HUES48 (cell line): ENCODE measurements at regions not wholly inside any gene's neighbourhood (a gene's known extent, or its start where the extent isn't known, plus 50 kb on each side); places are given as distances from the start of the nearest gene placed in this dataset.
"Not testable (repeated sequence)": the region's sequence is repeated elsewhere in the genome, so short reads cannot be mapped to it uniquely, and the experiment has no call there.

ENCODE experiments used
- H3K27ac ChIP-seq: one replicate; pipeline ENCODE4 v1.7.0; 2013; ENCODE audit warnings: low read depth, low read length, inconsistent platforms
- H3K27me3 ChIP-seq: 2 replicates; pipeline ENCODE4 v1.6.1; 2013; ENCODE audit warnings: mild to moderate bottlenecking, low read length; ENCODE audit not compliant: control insufficient read depth, insufficient read depth
- H3K36me3 ChIP-seq: 2 replicates; pipeline ENCODE4 v1.6.1; 2013; ENCODE audit warnings: low read length; ENCODE audit not compliant: control insufficient read depth, insufficient read depth
- H3K4me1 ChIP-seq: 2 replicates; pipeline ENCODE4 v1.6.1; 2013; ENCODE audit warnings: mild to moderate bottlenecking, low read length; ENCODE audit not compliant: control insufficient read depth, insufficient read depth
- H3K4me3 ChIP-seq: 2 replicates; pipeline ENCODE4 v1.5.1; 2013; ENCODE audit warnings: mild to moderate bottlenecking, low read depth, low read length
- H3K9ac ChIP-seq: 2 replicates; pipeline ENCODE4 v1.6.1; 2013; ENCODE audit warnings: mild to moderate bottlenecking, low read depth, low read length, moderate library complexity
- H3K9me3 ChIP-seq: 2 replicates; pipeline ENCODE4 v1.6.1; 2013; ENCODE audit warnings: low read length; ENCODE audit not compliant: control insufficient read depth, insufficient read depth

DNA sequence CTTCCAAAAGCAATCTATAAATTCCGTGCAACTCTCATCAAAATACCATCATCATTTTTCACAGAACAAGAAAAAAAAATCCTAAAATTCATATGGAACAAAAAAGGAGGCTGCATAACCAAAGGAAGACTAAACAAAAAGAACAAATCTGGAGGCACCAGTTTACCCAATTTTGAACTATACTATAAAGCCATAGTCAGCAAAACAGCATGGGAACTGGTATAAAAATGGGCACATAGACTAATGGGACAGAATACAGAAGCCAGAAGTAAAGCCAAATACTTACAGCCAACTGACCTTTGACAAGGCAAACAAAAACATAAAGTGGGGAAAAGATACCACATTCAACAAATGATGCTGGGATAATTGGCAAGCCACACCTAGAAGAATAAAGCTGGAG lies 753.5 kb upstream of the PABPC4L start:
- no peaks in the 10 kb centered on the region for H3K9me3 ChIP-seq
- no peaks in the 10 kb centered on the region for H3K36me3 ChIP-seq
- H3K27ac ChIP-seq: no peak overlapping the region
- no peak overlapping the region for H3K4me3 ChIP-seq
- no peaks in the 10 kb centered on the region for H3K4me1 ChIP-seq
- H3K9ac ChIP-seq: no peak overlapping the region
- H3K27me3 ChIP-seq: no peaks in the 10 kb centered on the region

DNA sequence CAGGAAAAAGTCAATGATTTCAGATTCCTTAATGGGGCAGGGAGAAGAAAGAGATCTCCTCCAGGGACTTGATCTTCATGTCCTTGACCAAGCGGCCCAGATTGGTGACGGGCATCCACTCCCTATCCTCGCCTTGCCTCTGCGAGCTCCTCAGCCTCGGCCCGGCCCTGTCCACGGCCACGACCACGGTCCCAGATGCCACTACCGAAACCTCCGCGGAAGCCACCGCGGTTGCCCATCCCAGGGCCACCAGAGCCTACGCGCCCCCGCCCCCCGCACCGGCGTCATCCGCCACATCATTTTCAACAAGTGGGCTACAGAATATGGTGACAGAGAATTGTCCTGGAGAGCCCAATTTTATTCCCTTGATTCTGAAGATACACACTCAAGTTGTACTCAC lies 751.2 kb upstream of the PABPC4L start:
- Histone ChIP-seq H3K9ac (no peak overlapping the region), H3K27me3 (no peaks in the 10 kb centered on the region), H3K36me3 (no peaks in the 10 kb centered on the region), H3K4me1 (no peaks in the 10 kb centered on the region), H3K9me3 (peaks cover 6% of the 10 kb centered on the region; the same call in 1 of the 2 replicates), H3K27ac (no peak overlapping the region), H3K4me3 (no peak overlapping the region)

DNA sequence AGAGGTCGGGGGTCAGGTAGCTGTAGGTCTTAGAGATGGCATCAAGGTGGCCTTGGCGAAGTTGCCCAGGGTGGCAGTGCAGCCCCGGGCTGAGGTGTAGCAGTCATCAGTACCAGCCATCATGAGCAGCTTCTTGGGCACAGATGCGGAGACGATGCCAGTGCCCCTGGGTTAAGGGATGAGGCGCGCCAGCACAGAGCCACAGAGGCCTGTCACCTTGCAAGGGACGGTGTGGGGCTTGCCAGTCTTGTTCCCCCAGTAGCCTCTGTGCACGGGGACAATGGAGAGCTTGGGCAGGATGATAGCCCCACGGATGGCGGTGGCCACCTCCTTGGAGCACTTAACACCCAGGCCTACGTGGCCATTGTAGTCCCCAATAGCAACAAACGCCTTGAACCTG lies 750.7 kb upstream of the PABPC4L start:
- Histone ChIP-seq H3K27me3 (no peaks in the 10 kb centered on the region), H3K9ac (no peak overlapping the region), H3K4me1 (no peaks in the 10 kb centered on the region), H3K27ac (no peak overlapping the region), H3K36me3 (no peaks in the 10 kb centered on the region), H3K9me3 (peaks cover 6% of the 10 kb centered on the region; the same call in 1 of the 2 replicates), H3K4me3 (no peak overlapping the region)

DNA sequence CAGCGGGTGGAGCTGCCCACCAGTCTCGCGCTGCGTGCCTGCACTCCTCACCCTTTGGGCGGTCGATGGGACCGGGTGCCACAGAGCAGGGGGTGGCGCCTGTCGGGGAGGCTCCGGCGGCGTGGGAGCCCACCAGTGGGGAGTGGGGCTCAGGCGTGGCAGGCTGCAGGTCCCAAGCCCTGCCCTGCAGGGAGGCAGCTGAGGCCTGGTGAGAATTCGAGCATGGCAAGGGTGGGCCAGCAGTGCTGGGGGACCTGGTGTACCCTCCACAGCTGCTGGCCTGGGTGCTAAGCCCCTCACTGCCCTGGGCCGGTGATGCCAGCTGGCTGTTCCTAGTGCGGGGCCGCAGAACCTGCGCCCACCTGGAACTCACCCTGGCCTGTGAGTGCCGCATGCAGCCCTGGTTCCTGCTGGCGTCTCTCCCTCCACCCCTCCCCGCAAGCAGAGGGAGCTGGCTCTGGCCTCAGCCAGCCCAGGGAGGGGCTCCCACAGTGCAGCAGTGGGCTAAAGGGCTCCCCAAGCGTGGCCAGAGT lies 746.6 kb upstream of the PABPC4L start:
- Histone ChIP-seq H3K36me3 (no peaks in the 10 kb centered on the region), H3K9me3 (peaks cover 6% of the 10 kb centered on the region), H3K27me3 (no peaks in the 10 kb centered on the region), H3K4me3 (no peak overlapping the region), H3K4me1 (no peaks in the 10 kb centered on the region), H3K9ac (no peak overlapping the region), H3K27ac (no peak overlapping the region)

DNA sequence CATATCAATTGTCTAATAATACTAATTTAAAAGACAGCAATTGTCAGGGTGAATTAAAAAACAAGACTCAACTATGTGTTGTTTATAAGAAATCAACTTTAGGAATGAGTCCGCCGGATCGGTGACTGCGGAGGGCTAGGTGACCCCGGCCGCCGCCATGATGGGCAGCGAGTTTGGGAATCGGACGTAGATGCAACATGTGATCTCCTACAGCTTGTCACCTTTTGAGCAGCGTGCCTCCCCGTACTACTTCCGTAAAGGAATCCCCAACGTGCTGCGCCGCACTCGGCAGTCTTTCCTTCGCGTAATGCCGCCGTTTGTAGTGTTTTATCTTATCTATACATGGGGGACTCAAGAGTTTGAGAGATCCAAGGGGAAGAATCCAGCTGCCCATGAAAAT lies 742.5 kb upstream of the PABPC4L start:
- Histone ChIP-seq H3K4me1 (no peaks in the 10 kb centered on the region), H3K27me3 (no peaks in the 10 kb centered on the region), H3K4me3 (no peak overlapping the region), H3K9ac (no peak overlapping the region), H3K9me3 (peaks cover 6% of the 10 kb centered on the region), H3K27ac (no peak overlapping the region), H3K36me3 (no peaks in the 10 kb centered on the region)

DNA sequence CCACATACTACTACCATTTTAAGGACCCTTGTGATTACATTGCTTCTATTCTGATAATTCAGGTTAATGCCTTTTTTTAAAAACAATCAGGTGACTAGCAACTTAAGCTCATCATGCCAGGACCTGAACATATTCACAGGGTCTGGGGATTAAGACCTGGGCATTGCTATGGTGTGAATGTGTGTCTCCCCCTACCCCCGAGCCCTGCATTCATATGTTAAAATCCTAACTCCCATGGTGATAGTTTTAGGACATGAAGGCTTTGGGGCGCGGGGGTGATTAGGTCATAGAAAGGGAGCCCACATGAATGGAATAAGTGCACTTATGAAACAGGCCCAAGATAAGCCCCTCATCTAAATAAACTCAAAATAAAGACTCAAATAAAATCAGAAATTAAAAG lies 734.4 kb upstream of the PABPC4L start:
- H3K27ac ChIP-seq: peak overlapping the region; percentile 62
- H3K4me3 ChIP-seq: no peak overlapping the region
- H3K9ac ChIP-seq: no peak overlapping the region
- no peaks in the 10 kb centered on the region for H3K27me3 ChIP-seq
- no peaks in the 10 kb centered on the region for H3K9me3 ChIP-seq
- peaks cover 14% of the 10 kb centered on the region for H3K4me1 ChIP-seq
- H3K36me3 ChIP-seq: no peaks in the 10 kb centered on the region

DNA sequence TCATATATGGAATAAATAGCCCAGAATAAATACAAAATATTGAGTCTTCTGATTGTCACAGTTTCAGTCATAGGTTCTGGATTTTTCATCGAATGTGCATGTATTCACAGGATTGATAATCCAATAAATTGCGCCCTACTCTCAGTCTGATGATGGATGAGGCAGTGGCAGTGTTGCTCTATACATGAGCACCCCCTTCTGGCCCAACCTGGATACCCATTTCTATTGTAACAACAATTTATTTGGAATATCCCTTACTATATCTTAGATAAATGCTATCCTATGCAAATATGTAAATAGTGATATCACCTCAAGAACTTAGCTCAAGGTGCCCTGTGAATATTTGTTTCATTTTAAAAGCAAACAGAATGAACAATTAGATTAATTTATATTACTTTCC lies 733.7 kb upstream of the PABPC4L start:
- Histone ChIP-seq H3K9ac (no peak overlapping the region), H3K4me1 (peaks cover 14% of the 10 kb centered on the region), H3K27me3 (no peaks in the 10 kb centered on the region), H3K9me3 (no peaks in the 10 kb centered on the region), H3K4me3 (no peak overlapping the region), H3K36me3 (no peaks in the 10 kb centered on the region), H3K27ac (peak overlapping the region; percentile 62)

DNA sequence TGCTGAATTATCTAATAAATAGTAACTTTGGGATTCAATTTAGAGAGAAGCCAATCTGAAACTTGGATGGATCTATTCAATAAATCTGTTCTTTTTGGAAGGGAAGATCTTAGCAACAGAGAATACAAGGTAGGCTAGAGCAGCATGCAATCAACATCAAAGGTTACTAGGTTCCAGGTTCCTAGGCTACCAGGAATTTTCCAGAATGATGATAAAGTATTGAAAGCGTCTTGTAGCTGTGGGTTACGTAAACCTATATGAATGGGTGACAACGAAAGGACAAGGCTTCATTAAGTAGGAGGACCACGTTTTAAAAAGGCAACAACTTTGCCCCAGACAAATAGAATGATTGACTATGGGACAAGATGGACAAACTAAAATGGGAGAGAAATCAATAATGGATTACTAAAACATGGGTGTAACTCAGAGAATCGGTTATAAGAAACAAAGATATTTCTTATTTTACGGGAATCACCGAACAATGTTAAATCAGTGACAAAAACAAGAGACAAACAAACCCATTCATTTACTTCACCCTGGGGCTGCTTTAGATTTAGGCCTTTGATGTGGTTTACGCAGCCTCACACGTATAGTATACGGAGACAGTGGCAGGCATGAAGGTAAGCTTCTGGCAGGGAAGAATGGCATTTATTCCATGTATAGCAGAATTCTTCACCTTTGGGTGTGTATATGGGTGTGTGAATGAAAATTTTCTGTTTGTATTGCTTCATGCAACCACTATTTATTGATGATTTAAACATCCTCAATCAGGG lies 732.6 kb upstream of the PABPC4L start:
- no peaks in the 10 kb centered on the region for H3K27me3 ChIP-seq
- no peak overlapping the region for H3K27ac ChIP-seq
- peaks cover 14% of the 10 kb centered on the region for H3K4me1 ChIP-seq
- H3K4me3 ChIP-seq: no peak overlapping the region
- H3K9ac ChIP-seq: no peak overlapping the region
- no peaks in the 10 kb centered on the region for H3K9me3 ChIP-seq
- no peaks in the 10 kb centered on the region for H3K36me3 ChIP-seq

DNA sequence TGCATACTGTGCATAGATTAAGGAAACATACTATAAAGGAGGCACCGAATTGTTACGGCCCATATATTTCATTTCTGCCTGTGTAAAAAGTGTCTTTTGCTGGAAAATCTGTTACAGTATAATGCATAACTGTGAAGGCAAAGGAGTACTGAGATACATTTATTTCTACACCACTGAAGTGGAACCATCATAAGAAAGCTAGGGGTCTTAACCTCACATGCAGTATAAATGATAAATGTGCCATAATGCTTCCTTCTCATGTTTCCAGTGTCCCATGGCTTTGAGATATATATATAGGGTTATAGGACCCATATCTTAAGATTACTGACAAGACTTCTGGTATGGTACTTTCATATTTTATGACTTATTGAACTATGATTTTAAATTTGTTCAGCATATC lies 713.8 kb upstream of the PABPC4L start:
- peaks cover 2% of the 10 kb centered on the region; the same call in 1 of the 2 replicates for H3K9me3 ChIP-seq
- no peak overlapping the region for H3K9ac ChIP-seq
- H3K27ac ChIP-seq: no peak overlapping the region
- no peaks in the 10 kb centered on the region for H3K27me3 ChIP-seq
- no peak overlapping the region for H3K4me3 ChIP-seq
- peaks cover 22% of the 10 kb centered on the region for H3K4me1 ChIP-seq
- no peaks in the 10 kb centered on the region for H3K36me3 ChIP-seq

DNA sequence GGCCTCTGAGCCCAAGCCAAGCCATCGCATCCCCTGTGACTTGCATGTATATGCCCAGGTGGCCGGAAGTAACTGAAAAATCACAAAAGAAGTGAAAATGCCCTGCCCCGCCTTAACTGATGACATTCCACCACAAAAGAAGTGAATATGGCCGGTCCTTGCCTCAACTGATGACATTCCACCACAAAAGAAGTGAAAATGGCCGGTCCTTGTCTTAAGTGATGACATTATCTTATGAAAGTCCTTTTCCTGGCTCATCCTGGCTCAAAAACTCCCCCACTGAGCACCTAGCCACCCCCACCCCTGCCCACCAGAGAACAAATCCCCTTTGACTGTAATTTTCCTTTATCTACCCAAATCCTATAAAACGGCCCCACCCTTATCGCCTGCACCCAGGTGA lies 712.7 kb upstream of the PABPC4L start:
- H3K9ac ChIP-seq, H3K9me3 ChIP-seq, H3K4me3 ChIP-seq, H3K36me3 ChIP-seq, H3K27ac ChIP-seq, H3K27me3 ChIP-seq: not testable (repeated sequence)
- H3K4me1 ChIP-seq: peaks cover 33% of the 10 kb centered on the region

DNA sequence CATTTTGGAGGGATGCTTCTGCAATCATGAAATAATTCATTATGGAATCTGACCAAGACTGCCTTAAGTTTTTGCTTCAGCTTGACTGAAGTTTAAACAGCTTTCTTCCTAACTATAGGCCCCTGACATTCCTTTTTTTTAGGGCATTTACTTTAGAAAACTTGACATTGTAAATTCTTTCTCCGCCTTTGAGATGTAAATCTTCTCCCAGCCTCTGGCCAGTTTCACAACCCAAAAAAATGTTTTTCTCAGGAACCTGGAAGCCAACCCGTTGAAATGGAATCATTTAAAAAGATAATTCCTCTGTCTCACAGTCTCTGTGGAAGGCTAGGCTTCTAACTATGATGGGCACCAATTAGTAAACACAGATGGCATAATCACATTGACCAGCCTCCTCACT lies 710.4 kb upstream of the PABPC4L start:
- Histone ChIP-seq H3K4me3 (peak overlapping the region; percentile 3; the same call in 1 of the 2 replicates), H3K27ac (peak overlapping the region; percentile 80), H3K27me3 (no peaks in the 10 kb centered on the region), H3K36me3 (no peaks in the 10 kb centered on the region), H3K9me3 (no peaks in the 10 kb centered on the region; the same call in 1 of the 2 replicates), H3K9ac (0 out of 2 replicates have a peak overlapping the region, but pooled peaks have one; percentile 5), H3K4me1 (peaks cover 34% of the 10 kb centered on the region)
